NB4 (cell line): ENCODE measurements at regions not wholly inside any gene's neighbourhood (a gene's known extent, or its start where the extent isn't known, plus 50 kb on each side); places are given as distances from the start of the nearest gene placed in this dataset.

Experiments
- DNase-seq: peaks from one replicate; pipeline ENCODE4 v3.0.0; 2010; ENCODE audit warnings: low read depth
- H3K4me3 ChIP-seq: one replicate; pipeline ENCODE4 v1.5.1; 2011; ENCODE audit warnings: mild to moderate bottlenecking, low read depth, low read length, moderate library complexity
- CTCF ChIP-seq: IDR thresholded peaks from one replicate; pipeline ENCODE4 v1.5.1; 2012; ENCODE audit warnings: low read depth, low read length
- MAX ChIP-seq: IDR thresholded peaks from 2 replicates; pipeline ENCODE4 v1.6.1; 2011; ENCODE audit warnings: low read depth, low read length
- MYC ChIP-seq: IDR thresholded peaks from 2 replicates; pipeline ENCODE4 v1.6.1; 2011; ENCODE audit warnings: low read depth, low read length
- POLR2A ChIP-seq: IDR thresholded peaks from 2 replicates; pipeline ENCODE4 v1.6.1; 2011; ENCODE audit warnings: mild to moderate bottlenecking; ENCODE audit not compliant: insufficient read length; ENCODE audit errors: extremely low read depth

- no peak for TF ChIP-seq CTCF
- TF ChIP-seq POLR2A, result no peak
- no peak for TF ChIP-seq MAX
- no peak for TF ChIP-seq MYC
- H3K4me3 ChIP-seq, result no peak overlapping the region
- DNase-seq, result no peak
These were observed 419.2 kb downstream of the GLRX3 start for GRCh38 chr10:130555411-130555750.

GRCh38 chr10:130557181-130557845 lies 421.1 kb downstream of the GLRX3 start:
- DNase-seq, result no peak
- no peak overlapping the region for H3K4me3 ChIP-seq
- TF ChIP-seq MAX (no peak), CTCF (no peak), MYC (no peak), POLR2A (no peak)

GRCh38 chr10:130558746-130559546 lies 422.8 kb downstream of the GLRX3 start:
- no peak for TF ChIP-seq POLR2A
- no peak for TF ChIP-seq MYC
- no peak for TF ChIP-seq MAX
- TF ChIP-seq CTCF, result no peak
- no peak overlapping the region for H3K4me3 ChIP-seq
- DNase-seq, result no peak

GRCh38 chr10:130559547-130559880 lies 423.3 kb downstream of the GLRX3 start:
- H3K4me3 ChIP-seq, result no peak overlapping the region
- DNase-seq, result no peak
- TF ChIP-seq CTCF (no peak), MYC (no peak), MAX (no peak), POLR2A (no peak)

GRCh38 chr10:130560116-130560515 lies 423.9 kb downstream of the GLRX3 start:
- no peak for TF ChIP-seq MYC
- TF ChIP-seq POLR2A, result no peak
- no peak for TF ChIP-seq CTCF
- TF ChIP-seq MAX, result no peak
- peak; percentile 43 for DNase-seq
- H3K4me3 ChIP-seq, result no peak overlapping the region
